Sigmoid colon (tissue), 6 donors: ENCODE measurements at regions not wholly inside any gene's neighbourhood (a gene's known extent, or its start where the extent isn't known, plus 50 kb on each side); places are given as distances from the start of the nearest gene placed in this dataset.

ENCODE experiments used
- DNase-seq: peaks from one replicate; pipeline ENCODE4 v3.0.0-alpha.2; 2019
- H3K27ac ChIP-seq, 4 donors: fragments of 200-600 bp; sonication (generic); one replicate each; pipeline ENCODE4 v1.5.1; 2016 to 2019; ENCODE audit warnings: mild to moderate bottlenecking in 1 of 4
- H3K27me3 ChIP-seq, 3 donors: fragments of 200-600 bp; sonication (generic); one replicate each; pipeline ENCODE4 v1.5.1; 2019; ENCODE audit warnings: mild to moderate bottlenecking in 1 of 3
- H3K36me3 ChIP-seq, 4 donors: fragments of 200-600 bp; sonication (generic); one replicate each; pipeline ENCODE4 v1.5.1; 2016 to 2019
- H3K4me1 ChIP-seq, 4 donors: fragments of 200-600 bp; sonication (generic); one replicate each; pipeline ENCODE4 v1.5.1; 2017 to 2019
- H3K4me3 ChIP-seq, 4 donors: fragments of 200-600 bp; sonication (generic); one replicate each; pipeline ENCODE4 v1.5.1; 2017 to 2019; ENCODE audit warnings: mild to moderate bottlenecking in 2 of 4, moderate library complexity in 1 of 4
- H3K9me3 ChIP-seq, 4 donors: fragments of 200-600 bp in 3 of 4; sonication (generic) in 3 of 4; one replicate each; pipeline versions ENCODE4 v1.5.1 to v1.6.1; 2013 to 2019
- CTCF ChIP-seq, 4 experiments: fragments of 450-650 bp in 3 of 4; fragments of 200-600 bp in 1 of 4; IDR thresholded peaks; one replicate each; pipeline ENCODE4 v1.5.1; 2016 to 2019; ENCODE audit warnings: antibody characterized with exemption in 4 of 4, mild to moderate bottlenecking in 3 of 4, moderate library complexity in 2 of 4
- EP300 ChIP-seq, 4 donors: sonication (generic); formaldehyde crosslinking; IDR thresholded peaks; one replicate each; pipeline ENCODE4 v1.6.1; 2017; ENCODE audit warnings: antibody characterized with exemption in 4 of 4
- POLR2A ChIP-seq, 2 donors: fragments of 450-650 bp; IDR thresholded peaks; one replicate each; pipeline ENCODE4 v1.6.1; 2016; ENCODE audit warnings: antibody characterized with exemption in 2 of 2, mild to moderate bottlenecking in 2 of 2, moderate library complexity in 2 of 2
- POLR2AphosphoS5 ChIP-seq, 4 donors: sonication (generic); formaldehyde crosslinking; IDR thresholded peaks; one replicate each; pipeline ENCODE4 v1.6.1; 2017; ENCODE audit warnings: antibody characterized with exemption in 4 of 4
- WGBS, 2 donors: extraction: QIAGEN DNeasy Blood & Tissue Kit; methylation state at CpG; one replicate each; pipeline ENCODE4 v1.1.7; 2013; 5-methylcytosine and 5-hydroxymethylcytosine counted together
- intact Hi-C: fragments of 100-400 bp; cut with DNase I; formaldehyde crosslinking; loops from one replicate; pipeline ENCODE4 v1.15.1; 2023
- donor health status: healthy with polysubstance abuse.
- donor health status: healthy.

- intact Hi-C loops, result no loop called here
- TF ChIP-seq CTCF (IDR thresholded peaks at IDR 0.05) (no peak), EP300 (IDR thresholded peaks at IDR 0.05) (no peak), POLR2A (IDR thresholded peaks at IDR 0.05) (no peak), POLR2AphosphoS5 (IDR thresholded peaks at IDR 0.05) (no peak)
- no peaks in the 10 kb centered on the region for H3K36me3 ChIP-seq
- H3K27me3 ChIP-seq, result no peaks in the 10 kb centered on the region
- no peak for DNase-seq
- no peaks in the 10 kb centered on the region for H3K9me3 ChIP-seq
- H3K4me3 ChIP-seq, result no peak overlapping the region
- H3K27ac ChIP-seq, result no peak overlapping the region
- H3K4me1 ChIP-seq, result peaks cover 0 to 32% (median 17%) of the 10 kb centered on the region in 4 donors
These were observed 247.0 kb upstream of the SYT4 start for GRCh38 chr18:43524260-43524659.

- no peak for DNase-seq
- no peaks in the 10 kb centered on the region for H3K27me3 ChIP-seq
- no peaks in the 10 kb centered on the region for H3K36me3 ChIP-seq
- no peaks in the 10 kb centered on the region for H3K9me3 ChIP-seq
- H3K27ac ChIP-seq, result no peak overlapping the region
- WGBS, 2 donors, result 8 to 25% methylated on average over 2 of the region's 2 CpGs
- TF ChIP-seq EP300 (IDR thresholded peaks at IDR 0.05) (no peak), CTCF (IDR thresholded peaks at IDR 0.05) (no peak), POLR2AphosphoS5 (IDR thresholded peaks at IDR 0.05) (no peak), POLR2A (IDR thresholded peaks at IDR 0.05) (no peak)
- intact Hi-C loops, result no loop called here
- H3K4me1 ChIP-seq, result peaks cover 0 to 32% (median 17%) of the 10 kb centered on the region in 4 donors
- H3K4me3 ChIP-seq, result no peak overlapping the region
These were observed 247.9 kb upstream of the SYT4 start for GRCh38 chr18:43525169-43525568.

- H3K27ac ChIP-seq, result peak overlapping the region in 1 of 4 donors; percentile 26
- H3K4me3 ChIP-seq, result no peak overlapping the region
- intact Hi-C loops, result no loop called here
- no peak for TF ChIP-seq CTCF (IDR thresholded peaks at IDR 0.05)
- no peak for TF ChIP-seq EP300 (IDR thresholded peaks at IDR 0.05)
- TF ChIP-seq POLR2A (IDR thresholded peaks at IDR 0.05), result no peak
- peak in 1 of 4 donors; percentile 37 for TF ChIP-seq POLR2AphosphoS5 (IDR thresholded peaks at IDR 0.05)
- WGBS, 2 donors, result 47 to 53% methylated on average over 2 of the region's 2 CpGs
- no peak for DNase-seq
- no peaks in the 10 kb centered on the region for H3K9me3 ChIP-seq
- no peaks in the 10 kb centered on the region for H3K36me3 ChIP-seq
- no peaks in the 10 kb centered on the region for H3K27me3 ChIP-seq
- H3K4me1 ChIP-seq, result peaks cover 0 to 32% (median 17%) of the 10 kb centered on the region in 4 donors
These were observed 249.3 kb upstream of the SYT4 start for GRCh38 chr18:43526426-43527145.

- no peaks in the 10 kb centered on the region for H3K27me3 ChIP-seq
- peaks cover 0 to 20% (median 15%) of the 10 kb centered on the region in 4 donors for H3K4me1 ChIP-seq
- H3K36me3 ChIP-seq, result no peaks in the 10 kb centered on the region
- H3K27ac ChIP-seq, result no peak overlapping the region
- WGBS, 2 donors, result 92 to 94% methylated on average over 3 of the region's 3 CpGs
- TF ChIP-seq POLR2AphosphoS5 (IDR thresholded peaks at IDR 0.05) (no peak), CTCF (IDR thresholded peaks at IDR 0.05) (no peak), EP300 (IDR thresholded peaks at IDR 0.05) (no peak), POLR2A (IDR thresholded peaks at IDR 0.05) (no peak)
- intact Hi-C loops, result no loop called here
- no peak for DNase-seq
- no peaks in the 10 kb centered on the region for H3K9me3 ChIP-seq
- no peak overlapping the region for H3K4me3 ChIP-seq
These were observed 254.1 kb upstream of the SYT4 start for GRCh38 chr18:43531438-43531837.

GRCh38 chr18:43533371-43533770 lies 256.1 kb upstream of the SYT4 start:
- Histone ChIP-seq H3K4me1 (peaks cover 0 to under 1% (median 0%) of the 10 kb centered on the region in 4 donors), H3K9me3 (no peaks in the 10 kb centered on the region), H3K27me3 (no peaks in the 10 kb centered on the region), H3K36me3 (no peaks in the 10 kb centered on the region), H3K27ac (no peak overlapping the region), H3K4me3 (no peak overlapping the region)
- TF ChIP-seq POLR2AphosphoS5 (IDR thresholded peaks at IDR 0.05) (no peak), EP300 (IDR thresholded peaks at IDR 0.05) (no peak), CTCF (IDR thresholded peaks at IDR 0.05) (no peak), POLR2A (IDR thresholded peaks at IDR 0.05) (no peak)
- DNase-seq, result no peak
- intact Hi-C loops, result no loop called here
- 85 to 90% methylated on average over 1 of the region's 1 CpG for WGBS, 2 donors
